GM21447 (cell line): ENCODE measurements at regions not wholly inside any gene's neighbourhood (a gene's known extent, or its start where the extent isn't known, plus 50 kb on each side); places are given as distances from the start of the nearest gene placed in this dataset.
"Not testable (repeated sequence)": the region's sequence is repeated elsewhere in the genome, so short reads cannot be mapped to it uniquely, and the experiment has no call there.

Source experiments
- ATAC-seq: cut with Tn5 transposase; IDR thresholded peaks from one replicate; pipeline ENCODE4 v1.9.1; 2021; ENCODE audit not compliant: unreplicated experiment

- ATAC-seq: no peak
Measured at GRCh38 chr11:49499117-49499516, 290.7 kb upstream of the FOLH1 start.

GRCh38 chr11:49505231-49505630 lies 296.8 kb upstream of the FOLH1 start:
- no peak for ATAC-seq

- peak; percentile 65 for ATAC-seq
Measured at GRCh38 chr11:49526240-49526829, 317.9 kb upstream of the FOLH1 start.

- ATAC-seq: no peak
Measured at GRCh38 chr11:49533204-49533603, 324.8 kb upstream of the FOLH1 start.

- not testable (repeated sequence) for ATAC-seq
Measured at GRCh38 chr11:49538927-49539326, 330.5 kb upstream of the FOLH1 start.

GRCh38 chr11:49558261-49558847 lies 350.0 kb upstream of the FOLH1 start:
- ATAC-seq: not testable (repeated sequence)

- not testable (repeated sequence) for ATAC-seq
Measured at GRCh38 chr11:49560593-49560992, 352.2 kb upstream of the FOLH1 start.

- not testable (repeated sequence) for ATAC-seq
Measured at GRCh38 chr11:49561240-49561880, 353.0 kb upstream of the FOLH1 start.

- not testable (repeated sequence) for ATAC-seq
Measured at GRCh38 chr11:49562262-49562661, 353.9 kb upstream of the FOLH1 start.

GRCh38 chr11:49579492-49579891 lies 371.1 kb upstream of the FOLH1 start:
- not testable (repeated sequence) for ATAC-seq

- not testable (repeated sequence) for ATAC-seq
Measured at GRCh38 chr11:49585495-49585894, 366.7 kb upstream of the OR4C13 start.

- not testable (repeated sequence) for ATAC-seq
Measured at GRCh38 chr11:49608892-49609291, 343.3 kb upstream of the OR4C13 start.

GRCh38 chr11:49623872-49624271 lies 328.3 kb upstream of the OR4C13 start:
- ATAC-seq: not testable (repeated sequence)

GRCh38 chr11:49670705-49671104 lies 281.5 kb upstream of the OR4C13 start:
- peak; percentile 51 for ATAC-seq

- ATAC-seq: not testable (repeated sequence)
Measured at GRCh38 chr11:49702121-49702520, 250.1 kb upstream of the OR4C13 start.

- ATAC-seq: not testable (repeated sequence)
Measured at GRCh38 chr11:49750447-49750846, 201.7 kb upstream of the OR4C13 start.

- ATAC-seq: not testable (repeated sequence)
Measured at GRCh38 chr11:49750960-49751359, 201.2 kb upstream of the OR4C13 start.

- not testable (repeated sequence) for ATAC-seq
Measured at GRCh38 chr11:49780791-49781190, 171.4 kb upstream of the OR4C13 start.

GRCh38 chr11:49782000-49782399 lies 170.2 kb upstream of the OR4C13 start:
- not testable (repeated sequence) for ATAC-seq

GRCh38 chr11:49783841-49784240 lies 168.3 kb upstream of the OR4C13 start:
- not testable (repeated sequence) for ATAC-seq

- not testable (repeated sequence) for ATAC-seq
Measured at GRCh38 chr11:49789787-49790186, 162.4 kb upstream of the OR4C13 start.

- ATAC-seq: not testable (repeated sequence)
Measured at GRCh38 chr11:49798206-49798837, 153.9 kb upstream of the OR4C13 start.
